ENCODE measurements at regions not wholly inside any gene's neighbourhood (a gene's known extent, or its start where the extent isn't known, plus 50 kb on each side); places are given as distances from the start of the nearest gene placed in this dataset.

DNA sequence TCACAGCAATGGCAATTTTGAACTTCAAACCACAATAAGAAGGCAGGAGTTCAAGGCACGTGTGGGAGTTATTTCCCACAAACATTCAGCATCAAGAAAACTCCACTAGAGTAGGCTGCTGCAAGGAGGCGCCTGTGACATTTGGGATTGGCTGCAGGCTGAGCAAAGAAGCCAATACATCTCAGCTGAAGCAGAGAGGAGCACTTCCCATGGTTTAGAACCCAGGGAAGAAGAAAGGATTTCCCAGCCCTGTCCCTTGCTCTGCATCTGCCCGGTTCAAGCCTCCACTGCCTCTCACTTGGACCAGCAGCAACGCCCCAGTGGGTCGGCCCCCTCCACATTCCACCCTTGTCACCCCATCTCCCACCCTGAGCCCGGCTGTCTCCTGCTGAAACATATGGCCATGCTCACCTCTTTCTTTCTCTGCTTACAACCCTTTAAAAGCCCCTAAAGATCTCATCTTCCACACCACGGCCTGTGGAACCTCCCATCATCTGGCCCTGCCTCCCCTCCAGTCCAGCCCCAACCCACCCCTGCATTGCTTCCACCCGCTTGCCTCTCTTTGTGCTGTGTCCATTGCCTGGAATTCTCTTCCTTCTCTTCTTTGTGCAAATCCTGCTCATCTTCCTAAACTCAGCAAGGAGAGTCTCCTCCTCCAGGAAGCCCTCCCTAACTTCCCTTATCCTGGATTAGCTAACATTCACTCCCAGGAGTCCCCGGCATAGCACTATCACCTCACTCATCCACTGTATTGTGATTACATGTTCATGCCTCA, 128.3 kb downstream of the ANKRD60 start:
- TF ChIP-seq, protein P1, sequence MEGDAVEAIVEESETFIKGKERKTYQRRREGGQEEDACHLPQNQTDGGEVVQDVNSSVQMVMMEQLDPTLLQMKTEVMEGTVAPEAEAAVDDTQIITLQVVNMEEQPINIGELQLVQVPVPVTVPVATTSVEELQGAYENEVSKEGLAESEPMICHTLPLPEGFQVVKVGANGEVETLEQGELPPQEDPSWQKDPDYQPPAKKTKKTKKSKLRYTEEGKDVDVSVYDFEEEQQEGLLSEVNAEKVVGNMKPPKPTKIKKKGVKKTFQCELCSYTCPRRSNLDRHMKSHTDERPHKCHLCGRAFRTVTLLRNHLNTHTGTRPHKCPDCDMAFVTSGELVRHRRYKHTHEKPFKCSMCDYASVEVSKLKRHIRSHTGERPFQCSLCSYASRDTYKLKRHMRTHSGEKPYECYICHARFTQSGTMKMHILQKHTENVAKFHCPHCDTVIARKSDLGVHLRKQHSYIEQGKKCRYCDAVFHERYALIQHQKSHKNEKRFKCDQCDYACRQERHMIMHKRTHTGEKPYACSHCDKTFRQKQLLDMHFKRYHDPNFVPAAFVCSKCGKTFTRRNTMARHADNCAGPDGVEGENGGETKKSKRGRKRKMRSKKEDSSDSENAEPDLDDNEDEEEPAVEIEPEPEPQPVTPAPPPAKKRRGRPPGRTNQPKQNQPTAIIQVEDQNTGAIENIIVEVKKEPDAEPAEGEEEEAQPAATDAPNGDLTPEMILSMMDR (conservative IDR thresholded peaks at IDR 0.05; ENCODE audit: low read depth, low read length) = no peak
- TF ChIP-seq EZH2 (IDR thresholded peaks at IDR 0.05; ENCODE audit: borderline replicate concordance, low read depth, low read length, poor library complexity, severe bottlenecking) = no peak
- no peaks in the 10 kb centered on the region for H3K36me3 ChIP-seq (ENCODE audit: insufficient read depth, low read length, poor library complexity, severe bottlenecking)
- no TSS peak for BruUV-seq (replicated peaks)
- no peak overlapping the region for H3K27ac ChIP-seq (ENCODE audit: low read depth, low read length, poor library complexity, severe bottlenecking)
- no peaks in the 10 kb centered on the region for H3K4me1 ChIP-seq (ENCODE audit: insufficient read depth, low read length, poor library complexity, severe bottlenecking)
- H3K4me3 ChIP-seq (ENCODE audit: low read depth, low read length, poor library complexity, severe bottlenecking) = no peak overlapping the region
- ChIA-PET POLR2A (ENCODE audit: low non-redundant PET) (no interaction called here), CTCF (no interaction called here)
- H3K27me3 ChIP-seq (replicated peaks; ENCODE audit: insufficient read depth, low read depth, low read length, poor library complexity) = peaks cover 14% of the 10 kb centered on the region
- DNase-seq (ENCODE audit: low spot score) = no peak
- H3K9me3 ChIP-seq (ENCODE audit: low read depth, low read length, poor library complexity, severe bottlenecking) = no peaks in the 10 kb centered on the region
- intact Hi-C loops (cut with micrococcal nuclease; ENCODE audit: unreplicated experiment) = no loop called here

DNA sequence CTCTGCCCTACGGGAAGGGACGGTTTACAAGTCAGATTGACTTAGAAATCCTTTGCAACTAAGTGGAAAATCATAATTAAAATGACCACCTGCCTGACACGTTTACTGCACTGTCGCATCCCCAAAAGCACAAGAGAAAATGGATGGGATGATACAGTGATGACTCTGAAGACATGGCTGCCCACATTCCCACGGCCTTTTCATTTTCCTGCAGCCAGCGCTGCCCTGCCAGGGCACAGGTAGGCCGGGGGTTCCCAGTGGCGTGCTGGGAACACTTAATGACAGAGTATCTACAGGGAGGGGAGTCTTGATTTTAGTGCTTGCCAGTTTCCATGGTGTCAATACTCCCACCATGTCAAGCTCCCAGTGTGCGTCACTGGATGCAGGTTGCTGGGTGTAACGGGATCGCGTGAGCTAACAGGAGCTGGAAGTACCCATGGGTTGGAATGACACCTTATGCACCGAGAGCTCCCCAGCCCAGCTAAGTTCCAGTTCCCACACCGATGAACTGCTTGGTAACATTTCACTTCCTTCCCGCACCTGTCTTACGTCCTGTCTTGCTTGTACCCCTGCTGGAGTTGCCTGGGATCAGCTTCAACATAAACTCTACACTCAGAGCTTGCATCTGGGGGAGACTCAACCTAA, 129.0 kb downstream of the ANKRD60 start:
- Histone ChIP-seq H3K27ac (ENCODE audit: low read depth, low read length, poor library complexity, severe bottlenecking) (no peak overlapping the region), H3K36me3 (ENCODE audit: insufficient read depth, low read length, poor library complexity, severe bottlenecking) (no peaks in the 10 kb centered on the region), H3K4me3 (ENCODE audit: low read depth, low read length, poor library complexity, severe bottlenecking) (no peak overlapping the region), H3K9me3 (ENCODE audit: low read depth, low read length, poor library complexity, severe bottlenecking) (no peaks in the 10 kb centered on the region), H3K4me1 (ENCODE audit: insufficient read depth, low read length, poor library complexity, severe bottlenecking) (no peaks in the 10 kb centered on the region), H3K27me3 (replicated peaks; ENCODE audit: insufficient read depth, low read depth, low read length, poor library complexity) (peaks cover 12% of the 10 kb centered on the region)
- intact Hi-C loops (cut with micrococcal nuclease; ENCODE audit: unreplicated experiment) = no loop called here
- ChIA-PET POLR2A (ENCODE audit: low non-redundant PET) (no interaction called here), CTCF (no interaction called here)
- no peak for TF ChIP-seq EZH2 (IDR thresholded peaks at IDR 0.05; ENCODE audit: borderline replicate concordance, low read depth, low read length, poor library complexity, severe bottlenecking)
- TF ChIP-seq, protein P1 (conservative IDR thresholded peaks at IDR 0.05; ENCODE audit: low read depth, low read length) = no peak
- BruUV-seq (replicated peaks) = no TSS peak
- no peak for DNase-seq (ENCODE audit: low spot score)

DNA sequence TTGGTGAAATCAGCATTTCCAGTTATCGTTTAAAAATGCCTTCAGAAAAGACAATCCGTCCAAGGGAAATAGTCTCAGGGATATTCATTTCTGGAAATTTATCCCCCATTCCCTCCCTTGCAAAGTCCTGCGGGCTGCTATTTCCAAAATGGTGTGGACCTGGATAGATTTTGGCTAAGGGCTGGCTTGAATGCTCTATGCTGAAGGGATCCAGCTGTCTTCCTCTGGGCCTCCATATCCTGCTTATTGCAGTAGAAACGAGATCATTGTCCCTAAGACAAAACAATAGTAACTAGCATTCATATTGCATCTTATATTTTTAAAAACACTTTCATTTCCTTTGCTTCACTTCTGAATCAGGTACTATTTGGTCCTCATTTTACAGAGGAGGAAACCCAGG, 129.9 kb downstream of the ANKRD60 start:
- Histone ChIP-seq H3K9me3 (ENCODE audit: low read depth, low read length, poor library complexity, severe bottlenecking) (no peaks in the 10 kb centered on the region), H3K4me1 (ENCODE audit: insufficient read depth, low read length, poor library complexity, severe bottlenecking) (no peaks in the 10 kb centered on the region), H3K27me3 (replicated peaks; ENCODE audit: insufficient read depth, low read depth, low read length, poor library complexity) (peaks cover 10% of the 10 kb centered on the region), H3K27ac (ENCODE audit: low read depth, low read length, poor library complexity, severe bottlenecking) (no peak overlapping the region), H3K4me3 (ENCODE audit: low read depth, low read length, poor library complexity, severe bottlenecking) (no peak overlapping the region), H3K36me3 (ENCODE audit: insufficient read depth, low read length, poor library complexity, severe bottlenecking) (no peaks in the 10 kb centered on the region)
- no TSS peak for BruUV-seq (replicated peaks)
- CTCF ChIA-PET = no interaction called here
- POLR2A ChIA-PET (ENCODE audit: low non-redundant PET) = no interaction called here
- intact Hi-C loops (cut with micrococcal nuclease; ENCODE audit: unreplicated experiment) = no loop called here
- no peak for TF ChIP-seq EZH2 (IDR thresholded peaks at IDR 0.05; ENCODE audit: borderline replicate concordance, low read depth, low read length, poor library complexity, severe bottlenecking)
- TF ChIP-seq, protein P1 (conservative IDR thresholded peaks at IDR 0.05; ENCODE audit: low read depth, low read length) = no peak
- no peak for DNase-seq (ENCODE audit: low spot score)
